ENCODE measurements at regions not wholly inside any gene's neighbourhood (a gene's known extent, or its start where the extent isn't known, plus 50 kb on each side); places are given as distances from the start of the nearest gene placed in this dataset.

DNA sequence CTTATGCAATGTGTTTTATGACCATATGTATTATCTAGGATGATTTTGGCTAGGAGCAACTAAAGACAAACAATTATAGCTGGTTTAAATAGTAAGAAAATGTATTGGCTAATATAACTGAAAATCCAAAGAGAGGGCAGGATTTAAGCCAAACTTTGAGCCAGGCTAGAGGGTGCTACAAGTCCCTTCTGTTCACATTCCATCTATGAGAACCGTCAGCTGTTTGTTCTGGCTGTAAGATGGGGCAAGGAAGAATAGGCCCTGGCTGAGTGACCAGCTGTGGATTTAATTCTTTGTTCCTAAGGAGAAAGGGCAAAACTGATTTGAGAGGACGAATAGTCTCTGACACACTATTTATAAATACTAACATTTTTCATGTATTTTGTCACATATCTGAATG is 79.2 kb upstream of the UGT8 start:
- H3K9me3 Mint-ChIP-seq = peaks cover 8% of the 10 kb centered on the region
- Histone ChIP-seq H3K9me3 (ENCODE audit: control insufficient read depth in 1 of 2, insufficient read depth in 1 of 2, low read length in 2 of 2) (peaks cover 0 to 8% of the 10 kb centered on the region in 2 experiments), H3K36me3 (ENCODE audit: insufficient read depth, low read length) (no peaks in the 10 kb centered on the region), H3K27me3 (ENCODE audit: control insufficient read depth in 1 of 2, insufficient read depth in 2 of 2, low read length in 2 of 2) (no peaks in the 10 kb centered on the region), H3K4me1 (ENCODE audit: insufficient read depth, low read length) (no peaks in the 10 kb centered on the region), H3K27ac (ENCODE audit: low read depth in 1 of 2, low read length in 2 of 2) (no peak overlapping the region), H3K4me3 (ENCODE audit: low read length) (no peak overlapping the region)
- no peaks in the 10 kb centered on the region for H3K4me1 Mint-ChIP-seq (ENCODE audit: low read depth)
- H3K27me3 Mint-ChIP-seq = no peaks in the 10 kb centered on the region
- intact Hi-C loops (cut with DNase I, micrococcal nuclease) = no loop called here
- H3K4me3 Mint-ChIP-seq = no peak overlapping the region
- TF ChIP-seq, protein P1, sequence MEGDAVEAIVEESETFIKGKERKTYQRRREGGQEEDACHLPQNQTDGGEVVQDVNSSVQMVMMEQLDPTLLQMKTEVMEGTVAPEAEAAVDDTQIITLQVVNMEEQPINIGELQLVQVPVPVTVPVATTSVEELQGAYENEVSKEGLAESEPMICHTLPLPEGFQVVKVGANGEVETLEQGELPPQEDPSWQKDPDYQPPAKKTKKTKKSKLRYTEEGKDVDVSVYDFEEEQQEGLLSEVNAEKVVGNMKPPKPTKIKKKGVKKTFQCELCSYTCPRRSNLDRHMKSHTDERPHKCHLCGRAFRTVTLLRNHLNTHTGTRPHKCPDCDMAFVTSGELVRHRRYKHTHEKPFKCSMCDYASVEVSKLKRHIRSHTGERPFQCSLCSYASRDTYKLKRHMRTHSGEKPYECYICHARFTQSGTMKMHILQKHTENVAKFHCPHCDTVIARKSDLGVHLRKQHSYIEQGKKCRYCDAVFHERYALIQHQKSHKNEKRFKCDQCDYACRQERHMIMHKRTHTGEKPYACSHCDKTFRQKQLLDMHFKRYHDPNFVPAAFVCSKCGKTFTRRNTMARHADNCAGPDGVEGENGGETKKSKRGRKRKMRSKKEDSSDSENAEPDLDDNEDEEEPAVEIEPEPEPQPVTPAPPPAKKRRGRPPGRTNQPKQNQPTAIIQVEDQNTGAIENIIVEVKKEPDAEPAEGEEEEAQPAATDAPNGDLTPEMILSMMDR (IDR thresholded peaks at IDR 0.05) = no peak
- ATAC-seq (ENCODE audit: poor library complexity) = no peak
- ChIA-PET POLR2A (no interaction called here), CTCF (no interaction called here)
- no peak overlapping the region for H3K27ac Mint-ChIP-seq
- H3K36me3 Mint-ChIP-seq (ENCODE audit: low read depth) = no peaks in the 10 kb centered on the region
- DNase-seq = no peak

DNA sequence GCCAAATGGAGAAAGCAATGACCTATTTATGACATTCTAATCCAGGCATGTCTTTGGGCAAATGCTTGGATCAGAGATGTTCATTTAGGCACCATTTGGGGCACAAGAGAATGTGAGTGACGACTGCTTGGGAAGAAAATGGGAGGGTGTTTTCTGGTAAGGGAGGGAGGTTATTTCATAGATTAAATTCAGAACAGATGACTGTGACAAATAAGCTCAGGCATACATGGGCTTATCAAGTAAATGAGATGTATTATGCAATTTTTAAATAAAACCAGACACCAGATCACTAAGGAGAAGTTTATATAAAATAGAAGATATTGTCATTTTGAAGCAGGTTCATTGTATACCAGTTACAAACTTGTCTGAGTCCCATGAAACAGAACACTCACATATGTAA is 71.4 kb upstream of the UGT8 start:
- H3K4me1 Mint-ChIP-seq (ENCODE audit: low read depth) = no peaks in the 10 kb centered on the region
- H3K4me1 ChIP-seq (ENCODE audit: insufficient read depth, low read length) = no peaks in the 10 kb centered on the region
- POLR2A ChIA-PET = no interaction called here
- H3K9me3 ChIP-seq (ENCODE audit: control insufficient read depth in 1 of 2, insufficient read depth in 1 of 2, low read length in 2 of 2) = no peaks in the 10 kb centered on the region
- no peaks in the 10 kb centered on the region for H3K36me3 ChIP-seq (ENCODE audit: insufficient read depth, low read length)
- H3K27me3 ChIP-seq (ENCODE audit: control insufficient read depth in 1 of 2, insufficient read depth in 2 of 2, low read length in 2 of 2) = no peaks in the 10 kb centered on the region
- DNase-seq = no peak
- H3K27ac Mint-ChIP-seq = no peak overlapping the region
- no peak overlapping the region for H3K4me3 ChIP-seq (ENCODE audit: low read length)
- peaks cover 10% of the 10 kb centered on the region for H3K27me3 Mint-ChIP-seq
- H3K4me3 Mint-ChIP-seq = no peak overlapping the region
- no peaks in the 10 kb centered on the region for H3K36me3 Mint-ChIP-seq (ENCODE audit: low read depth)
- intact Hi-C loops (cut with DNase I, micrococcal nuclease) = no loop called here
- TF ChIP-seq, protein P1 (IDR thresholded peaks at IDR 0.05) = no peak
- no peak for ATAC-seq (ENCODE audit: poor library complexity)
- CTCF ChIA-PET = no interaction called here
- H3K27ac ChIP-seq (ENCODE audit: low read depth in 1 of 2, low read length in 2 of 2) = no peak overlapping the region
- peaks cover 4% of the 10 kb centered on the region for H3K9me3 Mint-ChIP-seq

DNA sequence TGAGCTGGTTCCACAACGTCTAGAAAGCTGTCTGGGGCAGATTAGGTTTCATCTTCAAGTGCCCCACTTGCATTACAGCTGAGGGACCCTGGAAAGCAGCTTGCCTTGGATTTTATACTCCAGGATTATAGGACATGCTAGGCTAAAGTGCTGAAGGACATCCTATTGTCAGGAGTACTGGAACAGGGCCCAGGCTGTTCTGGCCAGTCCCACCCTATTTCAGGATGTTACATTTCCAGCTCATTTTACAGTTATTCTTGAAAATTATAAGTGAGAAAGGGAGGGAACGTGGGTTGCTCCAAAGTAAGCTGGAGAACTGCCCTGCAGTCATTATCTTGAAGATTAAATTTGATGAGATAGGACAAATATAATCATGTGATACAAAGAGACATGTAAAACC is 71.0 kb upstream of the UGT8 start:
- H3K27ac ChIP-seq (ENCODE audit: low read depth in 1 of 2, low read length in 2 of 2) = no peak overlapping the region
- H3K27ac Mint-ChIP-seq = no peak overlapping the region
- H3K36me3 ChIP-seq (ENCODE audit: insufficient read depth, low read length) = no peaks in the 10 kb centered on the region
- no peak for ATAC-seq (ENCODE audit: poor library complexity)
- intact Hi-C loops (cut with DNase I, micrococcal nuclease) = no loop called here
- TF ChIP-seq, protein P1 (IDR thresholded peaks at IDR 0.05) = no peak
- POLR2A ChIA-PET = no interaction called here
- H3K4me3 Mint-ChIP-seq = no peak overlapping the region
- no peaks in the 10 kb centered on the region for H3K4me1 ChIP-seq (ENCODE audit: insufficient read depth, low read length)
- peaks cover 10% of the 10 kb centered on the region for H3K27me3 Mint-ChIP-seq
- no peaks in the 10 kb centered on the region for H3K36me3 Mint-ChIP-seq (ENCODE audit: low read depth)
- H3K4me3 ChIP-seq (ENCODE audit: low read length) = no peak overlapping the region
- no peaks in the 10 kb centered on the region for H3K9me3 ChIP-seq (ENCODE audit: control insufficient read depth in 1 of 2, insufficient read depth in 1 of 2, low read length in 2 of 2)
- H3K9me3 Mint-ChIP-seq = peaks cover 3% of the 10 kb centered on the region
- CTCF ChIA-PET = no interaction called here
- no peaks in the 10 kb centered on the region for H3K27me3 ChIP-seq (ENCODE audit: control insufficient read depth in 1 of 2, insufficient read depth in 2 of 2, low read length in 2 of 2)
- no peaks in the 10 kb centered on the region for H3K4me1 Mint-ChIP-seq (ENCODE audit: low read depth)
- DNase-seq = no peak
